PC-9 (cell line): ENCODE measurements at regions not wholly inside any gene's neighbourhood (a gene's known extent, or its start where the extent isn't known, plus 50 kb on each side); places are given as distances from the start of the nearest gene placed in this dataset.
A peak's percentile ranks its signal among the peaks of the same experiment; 100 is the strongest.

Experiments used
- BruUV-seq: library from RNA; stranded (reverse); fragments of 400-500 nt; replicated peaks from 2 replicates; lab custom pipeline; 2021; lab: Mats Ljungman, UMichigan
- CTCF ChIA-PET: fragments of 300-600 bp; sonication (Branson Sonifier 250); formaldehyde crosslinking; loops from one replicate; lab custom pipeline; 2022; ENCODE audit warnings: antibody characterized with exemption; lab: Charles Lee
- POLR2A ChIA-PET: fragments of 300-600 bp; sonication (Branson Sonifier 250); formaldehyde crosslinking; loops from one replicate; lab custom pipeline; 2022; ENCODE audit warnings: antibody characterized with exemption; ENCODE audit not compliant: unreplicated experiment; lab: Charles Lee
- DNase-seq, 2 experiments: peaks; one replicate each; pipeline versions ENCODE4 v3.0.0 to v3.0.0-alpha.2; 2015 to 2022; ENCODE audit warnings: mixed read lengths in 1 of 2
- H2AFZ ChIP-seq: fragments of 200-600 bp; sonication (generic); 2 replicates; pipeline ENCODE4 v1.8.1; 2017; ENCODE audit warnings: antibody characterized with exemption
- H3F3A ChIP-seq: fragments of 200-600 bp; sonication (generic); 2 replicates; pipeline ENCODE4 v1.8.1; 2017; ENCODE audit warnings: antibody characterized with exemption, mild to moderate bottlenecking, low read depth; ENCODE audit not compliant: insufficient read depth
- H3K27ac ChIP-seq: fragments of 200-600 bp; sonication (generic); 2 replicates; pipeline ENCODE4 v1.6.1; 2016; ENCODE audit warnings: mixed run types
- H3K27me3 ChIP-seq: fragments of 200-600 bp; sonication (generic); 2 replicates; pipeline ENCODE4 v1.6.1; 2016; ENCODE audit warnings: low read depth, mixed run types; ENCODE audit not compliant: insufficient read depth
- H3K36me3 ChIP-seq: fragments of 200-600 bp; sonication (generic); 2 replicates; pipeline ENCODE4 v1.6.1; 2016; ENCODE audit warnings: low read depth, mixed run types
- H3K4me1 ChIP-seq: fragments of 200-600 bp; sonication (generic); replicated peaks from 2 replicates; pipeline ENCODE4 v1.6.1; 2016; ENCODE audit warnings: mixed run types; ENCODE audit not compliant: insufficient read depth
- H3K4me2 ChIP-seq: fragments of 200-600 bp; sonication (generic); 2 replicates; pipeline ENCODE4 v1.6.1; 2017; ENCODE audit warnings: mixed run types
- H3K4me3 ChIP-seq: fragments of 200-600 bp; sonication (generic); 2 replicates; pipeline ENCODE4 v1.6.1; 2016; ENCODE audit warnings: mixed run types
- H3K79me2 ChIP-seq: fragments of 200-600 bp; sonication (generic); 2 replicates; pipeline ENCODE4 v1.6.1; 2017; ENCODE audit warnings: low read depth, mixed run types
- H3K9me2 ChIP-seq: fragments of 200-600 bp; sonication (generic); 2 replicates; pipeline ENCODE4 v1.8.1; 2017; ENCODE audit warnings: mild to moderate bottlenecking; ENCODE audit not compliant: insufficient read depth
- H3K9me3 ChIP-seq: fragments of 200-600 bp; sonication (generic); 2 replicates; pipeline ENCODE4 v1.8.1; 2016; ENCODE audit warnings: low read depth; ENCODE audit not compliant: insufficient read depth
- H4K20me1 ChIP-seq: fragments of 200-600 bp; sonication (generic); 2 replicates; pipeline ENCODE4 v1.8.1; 2017; ENCODE audit not compliant: insufficient read depth
- CTCF ChIP-seq: fragments of 200-600 bp; sonication (generic); conservative IDR thresholded peaks from 2 replicates; pipeline ENCODE4 v1.6.1; 2017; ENCODE audit warnings: mixed run types, antibody characterized with exemption, mild to moderate bottlenecking, moderate library complexity
- EZH2 ChIP-seq: fragments of 200-600 bp; sonication (generic); IDR thresholded peaks from 2 replicates; pipeline ENCODE4 v1.8.0; 2017; ENCODE audit warnings: antibody characterized with exemption, low read depth
- intact Hi-C: fragments of 100-400 bp; cut with micrococcal nuclease; formaldehyde crosslinking; loops from one replicate; pipeline ENCODE4 v1.10.0; 2022; ENCODE audit not compliant: unreplicated experiment

DNA sequence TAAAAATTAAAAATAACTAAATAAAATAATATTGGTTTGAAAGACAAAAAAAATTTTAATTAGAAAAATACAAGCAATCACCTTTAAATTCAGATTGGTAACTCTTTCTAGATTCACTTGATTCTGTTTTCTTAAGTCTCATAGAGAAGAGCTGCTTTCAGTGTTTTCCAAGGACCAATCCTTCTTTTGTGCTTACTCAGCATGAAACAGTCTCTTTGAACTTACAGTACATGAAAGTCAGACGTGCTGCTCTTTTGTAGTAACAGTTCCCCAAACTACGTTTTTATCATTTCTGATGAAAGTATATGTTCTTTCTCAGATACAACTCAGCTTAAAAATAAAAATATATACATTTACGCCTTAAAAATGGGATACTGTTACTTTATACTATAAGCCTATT lies 171.9 kb upstream of the CCDC54 start:
- CTCF ChIA-PET, result interaction anchor here (1.3 kb wide), 1 partner anchor 32 kb away, joined by 3 read pairs; no protein-coding TSS in a partner anchor
- intact Hi-C loops, result no loop called here

DNA sequence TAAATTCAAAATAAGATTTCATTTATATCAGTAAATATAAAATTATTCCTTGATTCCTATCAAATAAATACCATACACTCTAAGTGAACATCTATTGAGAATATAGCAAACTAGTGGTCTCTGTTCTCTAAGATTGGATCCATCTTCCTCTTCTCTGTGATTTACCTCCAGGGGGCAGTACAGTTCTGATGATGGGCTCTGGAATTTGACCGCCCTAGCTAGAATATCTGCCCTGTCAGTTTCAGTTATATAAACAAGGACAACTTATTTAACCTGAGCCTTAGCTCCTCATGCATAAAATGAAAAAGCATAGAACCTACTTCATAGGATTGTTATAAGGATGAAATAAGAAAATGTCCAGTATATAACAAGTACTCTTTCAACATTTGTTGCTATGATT lies 171.1 kb upstream of the CCDC54 start:
- H3F3A ChIP-seq, result peaks cover 16% of the 10 kb centered on the region; the same call in 1 of the 2 replicates
- H2AFZ ChIP-seq, result no peak overlapping the region
- no peaks in the 10 kb centered on the region for H3K9me3 ChIP-seq
- H3K36me3 ChIP-seq, result no peaks in the 10 kb centered on the region
- no peaks in the 10 kb centered on the region for H3K27me3 ChIP-seq
- peak; percentile 26 to 57 for DNase-seq
- CTCF ChIA-PET, result interaction anchor here (0.6 to 1.3 kb wide), 4 partner anchors 31 to 652 kb away, joined by 3 to 4 read pairs (median 3); no protein-coding TSS in a partner anchor
- no peaks in the 10 kb centered on the region for H3K79me2 ChIP-seq
- intact Hi-C loops, result loop anchor here (1.0 to 2.0 kb wide), 3 partner anchors 30 to 225 kb away; no protein-coding TSS in a partner anchor
- H3K4me3 ChIP-seq, result no peak overlapping the region
- BruUV-seq, result no TSS peak
- H4K20me1 ChIP-seq, result no peaks in the 10 kb centered on the region
- H3K4me1 ChIP-seq, result peaks cover 32% of the 10 kb centered on the region
- POLR2A ChIA-PET, result interaction anchor here (0.6 kb wide), 2 partner anchors 30 to 58 kb away, joined by 6 to 10 read pairs; no protein-coding TSS in a partner anchor
- TF ChIP-seq CTCF (peak; percentile 90), EZH2 (no peak)
- no peak overlapping the region for H3K27ac ChIP-seq
- H3K9me2 ChIP-seq, result no peaks in the 10 kb centered on the region
- H3K4me2 ChIP-seq, result no peak overlapping the region

More for the DNA sequence above, 171.9 kb upstream of the CCDC54 start:
- Histone ChIP-seq H3K4me3 (no peak overlapping the region), H3F3A (peaks cover 16% of the 10 kb centered on the region; the same call in 1 of the 2 replicates), H3K27ac (no peak overlapping the region), H3K4me1 (peaks cover 32% of the 10 kb centered on the region), H3K36me3 (no peaks in the 10 kb centered on the region), H3K27me3 (no peaks in the 10 kb centered on the region), H2AFZ (no peak overlapping the region), H3K9me3 (no peaks in the 10 kb centered on the region), H3K4me2 (no peak overlapping the region), H3K9me2 (no peaks in the 10 kb centered on the region), H3K79me2 (no peaks in the 10 kb centered on the region), H4K20me1 (no peaks in the 10 kb centered on the region)
- TF ChIP-seq CTCF, result no peak
- TF ChIP-seq EZH2, result no peak
- no TSS peak for BruUV-seq
- DNase-seq, result no peak
- POLR2A ChIA-PET, result no interaction called here

DNA sequence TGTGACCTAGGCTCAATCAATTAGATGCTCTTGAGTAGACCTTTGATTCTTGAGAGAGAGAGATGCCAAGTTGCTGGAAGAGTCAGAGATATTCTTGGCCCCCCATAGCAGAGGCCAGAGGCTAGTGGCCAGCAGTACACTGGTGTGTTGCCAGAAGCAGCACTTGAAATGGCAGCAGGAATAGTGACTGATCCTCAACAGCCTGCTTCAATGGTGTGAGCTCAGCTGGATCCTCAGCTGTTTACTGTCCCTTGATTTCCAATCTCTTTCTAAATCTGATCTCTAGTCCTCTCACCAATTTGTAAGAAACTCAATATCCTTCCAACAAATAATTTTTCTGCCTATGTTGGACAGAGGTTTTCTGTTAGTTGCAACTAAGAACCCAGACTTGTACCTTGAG lies 170.3 kb upstream of the CCDC54 start:
- no peak for DNase-seq
- Histone ChIP-seq H3F3A (peaks cover 16% of the 10 kb centered on the region; the same call in 1 of the 2 replicates), H3K79me2 (no peaks in the 10 kb centered on the region), H3K4me2 (no peak overlapping the region), H3K4me1 (peaks cover 32% of the 10 kb centered on the region), H3K27ac (peak overlapping the region; percentile 75), H3K9me3 (no peaks in the 10 kb centered on the region), H3K9me2 (no peaks in the 10 kb centered on the region), H4K20me1 (no peaks in the 10 kb centered on the region), H3K4me3 (no peak overlapping the region), H3K36me3 (no peaks in the 10 kb centered on the region), H3K27me3 (no peaks in the 10 kb centered on the region), H2AFZ (no peak overlapping the region)
- BruUV-seq, result no TSS peak
- CTCF ChIA-PET, result interaction anchor here (0.7 to 1.6 kb wide), 2 partner anchors 65 to 359 kb away, joined by 3 to 6 read pairs; no protein-coding TSS in a partner anchor
- intact Hi-C loops, result loop anchor here (1.0 to 2.0 kb wide), 3 partner anchors 29 to 224 kb away; no protein-coding TSS in a partner anchor
- POLR2A ChIA-PET, result no interaction called here
- TF ChIP-seq CTCF, result no peak
- TF ChIP-seq EZH2, result no peak
